ENCODE measurements at regions not wholly inside any gene's neighbourhood (a gene's known extent, or its start where the extent isn't known, plus 50 kb on each side); places are given as distances from the start of the nearest gene placed in this dataset.
"Not testable (repeated sequence)": the region's sequence is repeated elsewhere in the genome, so short reads cannot be mapped to it uniquely, and the experiment has no call there.

DNA sequence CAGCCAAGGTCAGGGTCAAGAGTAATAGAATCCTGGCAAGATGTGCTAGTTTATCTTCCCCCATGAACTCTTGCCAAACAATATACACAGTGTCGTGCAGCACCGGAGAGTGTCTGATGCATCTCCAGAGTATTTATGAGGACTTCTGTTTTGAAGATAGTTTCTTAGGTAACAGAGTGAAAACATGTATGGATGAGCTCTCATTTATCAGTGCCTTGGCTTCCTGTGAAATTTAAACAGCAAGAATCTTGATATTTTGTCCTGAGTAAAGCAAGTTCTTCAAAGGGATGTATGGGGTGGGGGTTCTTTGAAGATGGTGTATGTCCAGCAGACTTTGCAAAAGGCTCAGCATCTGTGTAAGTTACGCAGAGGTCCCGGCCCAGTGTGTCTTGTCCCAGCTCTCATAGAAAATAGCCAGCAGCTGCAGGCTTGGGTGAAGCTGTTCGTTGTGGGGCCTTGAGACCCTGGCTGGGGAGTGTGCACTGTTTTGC, 361.0 kb upstream of the NT5C1B start:
- DNase-seq (ENCODE audit: low read depth): no peak
- TF ChIP-seq, protein P1, sequence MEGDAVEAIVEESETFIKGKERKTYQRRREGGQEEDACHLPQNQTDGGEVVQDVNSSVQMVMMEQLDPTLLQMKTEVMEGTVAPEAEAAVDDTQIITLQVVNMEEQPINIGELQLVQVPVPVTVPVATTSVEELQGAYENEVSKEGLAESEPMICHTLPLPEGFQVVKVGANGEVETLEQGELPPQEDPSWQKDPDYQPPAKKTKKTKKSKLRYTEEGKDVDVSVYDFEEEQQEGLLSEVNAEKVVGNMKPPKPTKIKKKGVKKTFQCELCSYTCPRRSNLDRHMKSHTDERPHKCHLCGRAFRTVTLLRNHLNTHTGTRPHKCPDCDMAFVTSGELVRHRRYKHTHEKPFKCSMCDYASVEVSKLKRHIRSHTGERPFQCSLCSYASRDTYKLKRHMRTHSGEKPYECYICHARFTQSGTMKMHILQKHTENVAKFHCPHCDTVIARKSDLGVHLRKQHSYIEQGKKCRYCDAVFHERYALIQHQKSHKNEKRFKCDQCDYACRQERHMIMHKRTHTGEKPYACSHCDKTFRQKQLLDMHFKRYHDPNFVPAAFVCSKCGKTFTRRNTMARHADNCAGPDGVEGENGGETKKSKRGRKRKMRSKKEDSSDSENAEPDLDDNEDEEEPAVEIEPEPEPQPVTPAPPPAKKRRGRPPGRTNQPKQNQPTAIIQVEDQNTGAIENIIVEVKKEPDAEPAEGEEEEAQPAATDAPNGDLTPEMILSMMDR (conservative IDR thresholded peaks at IDR 0.05; ENCODE audit: low read depth, low read length): no peak
- no peak overlapping the region for H3K4me3 ChIP-seq (ENCODE audit: low read length)

DNA sequence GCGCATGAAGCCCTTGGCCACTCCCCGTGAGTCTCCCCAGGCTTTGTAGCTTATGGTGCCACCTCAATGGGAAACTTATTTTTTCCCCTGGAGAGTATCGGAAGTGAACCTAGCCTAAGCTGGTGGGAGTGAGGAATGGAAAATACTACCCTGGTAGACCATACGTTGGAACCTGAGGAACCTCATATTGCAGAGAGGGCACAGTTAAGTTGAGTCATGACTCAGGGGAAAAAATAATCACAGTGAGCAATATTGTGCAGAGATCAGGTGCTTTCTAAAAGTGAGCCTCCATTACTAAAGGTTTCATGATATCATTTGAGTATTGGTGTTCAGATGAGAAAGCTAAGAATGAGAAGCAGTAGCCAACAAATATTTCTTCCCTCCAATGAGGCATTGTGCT, 360.5 kb upstream of the NT5C1B start:
- DNase-seq (ENCODE audit: low read depth): no peak
- TF ChIP-seq, protein P1 (conservative IDR thresholded peaks at IDR 0.05; ENCODE audit: low read depth, low read length): no peak

DNA sequence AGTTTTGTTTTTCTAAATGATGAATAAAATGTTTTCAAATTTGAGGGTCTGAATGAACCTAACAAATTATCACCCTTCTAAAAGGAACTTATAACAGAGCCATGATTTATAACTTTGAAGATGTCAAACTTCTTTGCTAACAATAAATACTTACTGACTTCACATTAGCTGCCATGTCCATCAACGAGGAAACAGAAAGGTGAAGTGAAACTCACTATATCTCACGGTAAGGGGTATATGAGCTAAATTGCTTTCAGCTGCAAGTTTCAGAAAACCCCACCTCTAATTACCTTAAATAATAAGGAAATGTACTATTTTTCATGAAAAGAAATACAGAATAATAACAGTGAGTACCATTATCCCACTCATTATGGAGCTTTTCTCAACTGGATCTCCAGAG, 350.8 kb upstream of the NT5C1B start:
- TF ChIP-seq, protein P1 (conservative IDR thresholded peaks at IDR 0.05; ENCODE audit: low read depth, low read length): no peak
- no peak overlapping the region for H3K4me3 ChIP-seq (ENCODE audit: low read length)
- DNase-seq (ENCODE audit: low read depth): no peak

More for the DNA sequence above, 360.5 kb upstream of the NT5C1B start:
- H3K4me3 ChIP-seq (ENCODE audit: low read length): no peak overlapping the region

DNA sequence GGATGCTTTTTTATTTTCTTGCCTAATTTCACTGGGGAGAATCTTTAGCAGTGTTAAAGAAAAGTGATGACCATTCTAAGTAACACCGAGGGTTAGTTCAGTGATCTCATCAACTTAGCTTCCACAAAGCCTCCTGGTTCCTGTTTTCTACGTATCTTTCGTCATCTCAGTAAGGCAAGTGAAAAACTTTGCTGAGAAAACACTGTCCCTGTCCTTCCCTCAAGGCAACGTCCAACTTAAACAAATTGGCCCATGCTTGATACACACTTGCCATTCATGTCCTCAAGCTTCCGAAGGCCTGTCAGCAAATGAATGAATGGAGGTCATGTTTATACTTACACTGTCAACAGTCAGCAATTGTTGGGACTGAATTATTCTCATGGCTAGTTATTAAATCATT, 350.4 kb upstream of the NT5C1B start:
- not testable (repeated sequence) for H3K4me3 ChIP-seq (ENCODE audit: low read length); DNase-seq (ENCODE audit: low read depth)

DNA sequence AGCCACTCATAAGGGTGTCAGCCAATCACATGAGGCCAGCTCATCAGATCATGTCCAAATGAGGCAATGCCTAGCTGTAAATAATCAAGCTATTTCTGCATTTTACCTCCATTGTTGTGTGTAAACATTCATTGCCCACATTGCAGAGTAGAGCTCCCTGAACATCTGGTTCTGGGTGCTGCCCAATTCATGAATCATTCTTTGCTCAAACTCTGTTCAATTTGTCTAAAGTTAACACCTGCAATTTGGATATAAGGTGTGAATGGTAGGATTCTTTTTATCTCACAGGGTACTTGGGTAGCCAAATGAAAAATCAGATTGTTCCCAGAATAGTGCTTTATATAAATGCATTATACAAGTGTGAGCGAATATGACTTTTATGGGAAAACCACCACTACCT, 345.5 kb upstream of the NT5C1B start:
- TF ChIP-seq, protein P1 (conservative IDR thresholded peaks at IDR 0.05; ENCODE audit: low read depth, low read length): no peak
- no peak overlapping the region for H3K4me3 ChIP-seq (ENCODE audit: low read length)
- DNase-seq (ENCODE audit: low read depth): no peak

DNA sequence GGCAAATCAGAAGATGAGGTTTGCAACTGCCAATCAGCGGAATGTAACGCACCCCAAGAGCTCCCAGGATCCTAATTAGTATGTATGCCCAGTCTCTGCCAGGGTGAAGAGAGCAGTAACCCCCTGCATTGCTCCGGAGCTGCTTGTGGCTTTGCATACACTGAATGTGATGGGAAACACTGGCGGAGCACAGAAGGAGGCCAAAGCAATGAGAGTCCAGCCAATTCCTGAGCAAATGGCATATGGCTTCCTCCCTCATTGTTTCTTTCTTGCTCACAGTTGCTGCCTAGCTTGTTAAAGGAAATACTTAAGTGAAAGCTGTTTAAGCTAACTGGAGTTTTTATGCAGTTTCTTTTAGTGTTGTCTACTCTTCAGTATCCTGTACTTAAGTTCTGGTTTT, 343.5 kb upstream of the NT5C1B start:
- no peak overlapping the region for H3K4me3 ChIP-seq (ENCODE audit: low read length)
- DNase-seq (ENCODE audit: low read depth): no peak
- TF ChIP-seq, protein P1 (conservative IDR thresholded peaks at IDR 0.05; ENCODE audit: low read depth, low read length): no peak

DNA sequence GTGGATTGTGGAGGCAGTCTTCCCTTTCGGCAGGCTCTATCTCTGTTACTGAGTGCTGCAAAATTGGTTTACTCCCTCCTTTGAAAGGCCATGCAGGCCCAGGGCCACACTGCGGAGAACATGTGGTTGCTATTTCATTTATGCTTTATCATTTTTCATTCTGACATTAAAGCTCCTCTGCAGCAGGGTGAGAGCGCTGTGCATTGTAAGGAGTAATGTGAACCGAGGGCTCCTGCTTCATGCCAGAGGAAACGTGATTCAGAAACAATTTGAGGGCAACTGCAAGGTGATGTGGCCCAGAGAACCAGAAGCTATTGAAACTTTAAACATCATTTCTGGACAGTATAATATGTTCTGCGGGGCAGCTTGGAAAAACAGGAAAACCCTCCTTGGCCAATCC, 341.6 kb upstream of the NT5C1B start:
- TF ChIP-seq, protein P1 (conservative IDR thresholded peaks at IDR 0.05; ENCODE audit: low read depth, low read length): no peak
- no peak overlapping the region for H3K4me3 ChIP-seq (ENCODE audit: low read length)
- DNase-seq (ENCODE audit: low read depth): no peak

Measured in retinal pigment epithelial cell (primary cell).